GM23338 (cell line): ENCODE measurements at regions not wholly inside any gene's neighbourhood (a gene's known extent, or its start where the extent isn't known, plus 50 kb on each side); places are given as distances from the start of the nearest gene placed in this dataset.

Experiments used
- CREB1 ChIP-seq: fragments of 250-450 bp; sonication (Bioruptor Pico); IDR thresholded peaks from 2 replicates; pipeline ENCODE4 v1.5.0; 2020; ENCODE audit warnings: low read depth, mild to moderate bottlenecking, moderate library complexity
- EZH2 ChIP-seq: fragments of 200-600 bp; sonication (generic); IDR thresholded peaks from one replicate; pipeline ENCODE4 v1.8.0; 2017; ENCODE audit warnings: antibody characterized with exemption, mild to moderate bottlenecking, low read depth; ENCODE audit not compliant: unreplicated experiment
- EZH2phosphoT487 ChIP-seq: fragments of 200-600 bp; sonication (generic); IDR thresholded peaks from one replicate; pipeline ENCODE4 v1.8.1; 2018; ENCODE audit warnings: antibody characterized with exemption; ENCODE audit not compliant: unreplicated experiment
- JUNB ChIP-seq: IDR thresholded peaks from one replicate; pipeline ENCODE4 v1.6.1; 2016; ENCODE audit warnings: antibody characterized with exemption; ENCODE audit not compliant: unreplicated experiment
- NANOG ChIP-seq: IDR thresholded peaks from 2 replicates; pipeline ENCODE4 v1.6.1; 2016; ENCODE audit warnings: antibody characterized with exemption, borderline replicate concordance
- POLR2AphosphoS5 ChIP-seq: IDR thresholded peaks from 2 replicates; pipeline ENCODE4 v1.6.1; 2016; ENCODE audit warnings: antibody characterized with exemption, low read depth
- REST ChIP-seq: IDR thresholded peaks from one replicate; pipeline ENCODE4 v1.6.1; 2018; ENCODE audit warnings: antibody characterized with exemption; ENCODE audit not compliant: unreplicated experiment
- STAT1 ChIP-seq: IDR thresholded peaks from one replicate; pipeline ENCODE4 v1.6.1; 2016; ENCODE audit warnings: antibody characterized with exemption; ENCODE audit not compliant: unreplicated experiment
- ZNF114 ChIP-seq: fragments of 250-450 bp; sonication (Bioruptor Pico); IDR thresholded peaks from 2 replicates; pipeline ENCODE4 v1.5.0; 2020; ENCODE audit warnings: mild to moderate bottlenecking, moderate library complexity
- ZNF331 ChIP-seq: fragments of 250-450 bp; sonication (Bioruptor Pico); IDR thresholded peaks from 2 replicates; pipeline ENCODE4 v1.5.0; 2020; ENCODE audit warnings: low read depth, mild to moderate bottlenecking, moderate library complexity
- TF ChIP-seq, protein P1 (sequence below), 2 experiments: fragments of 200-600 bp in 1 of 2; sonication (generic) in 1 of 2; conservative IDR thresholded peaks; 2 replicates each; pipeline versions ENCODE4 v1.5.1 to v1.6.1; 2016 to 2017; ENCODE audit warnings: antibody characterized with exemption in 2 of 2, low read depth in 2 of 2, mild to moderate bottlenecking in 2 of 2, moderate library complexity in 1 of 2
- TF ChIP-seq, protein P2 (sequence below): IDR thresholded peaks from 2 replicates; pipeline ENCODE4 v1.6.1; 2016; ENCODE audit warnings: antibody characterized with exemption

DNA sequence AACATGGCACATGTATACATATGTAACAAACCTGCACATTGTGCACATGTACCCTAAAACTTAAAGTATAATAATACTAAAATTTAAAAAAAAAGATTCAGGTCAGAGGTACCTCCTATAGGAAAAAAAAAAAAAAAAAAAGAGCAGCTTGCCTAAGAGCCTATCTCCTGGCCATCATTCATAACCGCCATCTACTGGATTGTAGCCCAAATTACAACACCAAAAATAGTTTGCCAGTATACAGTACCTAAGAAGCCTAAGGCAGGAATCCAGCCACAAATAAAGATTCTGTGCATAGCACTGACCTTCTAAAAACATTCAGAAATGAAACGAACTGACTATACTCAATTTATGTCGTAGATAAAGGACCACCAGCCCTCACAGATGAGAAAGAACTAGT, 438.4 kb upstream of the ADGRB3 start:
- TF ChIP-seq, protein P1, sequence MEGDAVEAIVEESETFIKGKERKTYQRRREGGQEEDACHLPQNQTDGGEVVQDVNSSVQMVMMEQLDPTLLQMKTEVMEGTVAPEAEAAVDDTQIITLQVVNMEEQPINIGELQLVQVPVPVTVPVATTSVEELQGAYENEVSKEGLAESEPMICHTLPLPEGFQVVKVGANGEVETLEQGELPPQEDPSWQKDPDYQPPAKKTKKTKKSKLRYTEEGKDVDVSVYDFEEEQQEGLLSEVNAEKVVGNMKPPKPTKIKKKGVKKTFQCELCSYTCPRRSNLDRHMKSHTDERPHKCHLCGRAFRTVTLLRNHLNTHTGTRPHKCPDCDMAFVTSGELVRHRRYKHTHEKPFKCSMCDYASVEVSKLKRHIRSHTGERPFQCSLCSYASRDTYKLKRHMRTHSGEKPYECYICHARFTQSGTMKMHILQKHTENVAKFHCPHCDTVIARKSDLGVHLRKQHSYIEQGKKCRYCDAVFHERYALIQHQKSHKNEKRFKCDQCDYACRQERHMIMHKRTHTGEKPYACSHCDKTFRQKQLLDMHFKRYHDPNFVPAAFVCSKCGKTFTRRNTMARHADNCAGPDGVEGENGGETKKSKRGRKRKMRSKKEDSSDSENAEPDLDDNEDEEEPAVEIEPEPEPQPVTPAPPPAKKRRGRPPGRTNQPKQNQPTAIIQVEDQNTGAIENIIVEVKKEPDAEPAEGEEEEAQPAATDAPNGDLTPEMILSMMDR (conservative IDR thresholded peaks at IDR 0.05; ENCODE audit: low read depth in 2 of 2) = peak; percentile 60 to 68
- TF ChIP-seq EZH2 (no peak), ZNF114 (CRISPR knock-in tag) (no peak), REST (no peak), EZH2phosphoT487 (no peak), CREB1 (CRISPR knock-in tag) (no peak), NANOG (no peak), POLR2AphosphoS5 (no peak), STAT1 (no peak), JUNB (no peak), ZNF331 (CRISPR knock-in tag) (no peak)
- TF ChIP-seq, protein P2, sequence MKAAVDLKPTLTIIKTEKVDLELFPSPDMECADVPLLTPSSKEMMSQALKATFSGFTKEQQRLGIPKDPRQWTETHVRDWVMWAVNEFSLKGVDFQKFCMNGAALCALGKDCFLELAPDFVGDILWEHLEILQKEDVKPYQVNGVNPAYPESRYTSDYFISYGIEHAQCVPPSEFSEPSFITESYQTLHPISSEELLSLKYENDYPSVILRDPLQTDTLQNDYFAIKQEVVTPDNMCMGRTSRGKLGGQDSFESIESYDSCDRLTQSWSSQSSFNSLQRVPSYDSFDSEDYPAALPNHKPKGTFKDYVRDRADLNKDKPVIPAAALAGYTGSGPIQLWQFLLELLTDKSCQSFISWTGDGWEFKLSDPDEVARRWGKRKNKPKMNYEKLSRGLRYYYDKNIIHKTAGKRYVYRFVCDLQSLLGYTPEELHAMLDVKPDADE = no peak
